ENCODE measurements at regions not wholly inside any gene's neighbourhood (a gene's known extent, or its start where the extent isn't known, plus 50 kb on each side); places are given as distances from the start of the nearest gene placed in this dataset.

DNA sequence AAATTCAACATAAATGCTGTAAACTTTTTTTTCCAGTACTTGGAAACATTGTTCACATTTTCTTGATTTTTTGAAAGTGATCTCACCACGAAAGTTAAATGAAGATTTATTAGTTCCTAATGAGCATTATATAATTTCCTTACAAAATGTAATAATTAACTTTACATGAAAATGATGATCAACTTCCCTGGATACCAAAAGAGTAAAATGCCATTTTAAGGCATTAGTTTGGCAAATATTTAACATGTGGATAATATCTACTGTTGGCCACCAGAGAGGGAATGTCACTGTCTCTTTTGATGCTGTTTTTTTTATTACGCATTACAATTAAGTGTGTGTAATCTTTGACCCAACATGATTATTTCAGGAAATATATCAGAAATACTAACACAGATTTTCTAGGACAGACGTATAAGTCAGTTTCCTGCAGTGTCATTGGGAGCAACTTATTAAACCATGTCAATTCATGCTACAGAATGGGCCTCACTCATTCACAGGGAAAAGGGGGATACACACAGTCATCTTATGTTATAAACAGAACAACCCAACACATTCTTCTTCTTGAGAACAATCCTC is 903.9 kb upstream of the ADGRL2 start:
- TF ChIP-seq, protein P1, sequence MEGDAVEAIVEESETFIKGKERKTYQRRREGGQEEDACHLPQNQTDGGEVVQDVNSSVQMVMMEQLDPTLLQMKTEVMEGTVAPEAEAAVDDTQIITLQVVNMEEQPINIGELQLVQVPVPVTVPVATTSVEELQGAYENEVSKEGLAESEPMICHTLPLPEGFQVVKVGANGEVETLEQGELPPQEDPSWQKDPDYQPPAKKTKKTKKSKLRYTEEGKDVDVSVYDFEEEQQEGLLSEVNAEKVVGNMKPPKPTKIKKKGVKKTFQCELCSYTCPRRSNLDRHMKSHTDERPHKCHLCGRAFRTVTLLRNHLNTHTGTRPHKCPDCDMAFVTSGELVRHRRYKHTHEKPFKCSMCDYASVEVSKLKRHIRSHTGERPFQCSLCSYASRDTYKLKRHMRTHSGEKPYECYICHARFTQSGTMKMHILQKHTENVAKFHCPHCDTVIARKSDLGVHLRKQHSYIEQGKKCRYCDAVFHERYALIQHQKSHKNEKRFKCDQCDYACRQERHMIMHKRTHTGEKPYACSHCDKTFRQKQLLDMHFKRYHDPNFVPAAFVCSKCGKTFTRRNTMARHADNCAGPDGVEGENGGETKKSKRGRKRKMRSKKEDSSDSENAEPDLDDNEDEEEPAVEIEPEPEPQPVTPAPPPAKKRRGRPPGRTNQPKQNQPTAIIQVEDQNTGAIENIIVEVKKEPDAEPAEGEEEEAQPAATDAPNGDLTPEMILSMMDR (conservative IDR thresholded peaks at IDR 0.05; ENCODE audit: low read length) = no peak
- TF ChIP-seq EZH2phosphoT487 (IDR thresholded peaks at IDR 0.05; ENCODE audit: borderline replicate concordance, low read depth, low read length) = no peak

GRCh38 chr1:80894921-80895320 is 905.8 kb upstream of the ADGRL2 start:
- H3K4me1 ChIP-seq (ENCODE audit: insufficient read depth, low read length, poor library complexity, severe bottlenecking) = no peaks in the 10 kb centered on the region
- BruUV-seq (replicated peaks) = no TSS peak
- no peak overlapping the region for H2AFZ ChIP-seq (ENCODE audit: low read length)
- POLR2A ChIA-PET = no interaction called here
- CTCF ChIA-PET (ENCODE audit: unreplicated experiment) = no interaction called here
- no peaks in the 10 kb centered on the region for H3K9me3 ChIP-seq (ENCODE audit: low read length)
- TF ChIP-seq, protein P1 (conservative IDR thresholded peaks at IDR 0.05; ENCODE audit: low read length) = no peak
- no peak for TF ChIP-seq EZH2phosphoT487 (IDR thresholded peaks at IDR 0.05; ENCODE audit: borderline replicate concordance, low read depth, low read length)
- no peak overlapping the region for H3K4me3 ChIP-seq (ENCODE audit: low read depth, low read length, poor library complexity, severe bottlenecking)
- intact Hi-C loops (cut with micrococcal nuclease; ENCODE audit: unreplicated experiment) = no loop called here
- no peaks in the 10 kb centered on the region for H3K9me2 ChIP-seq (ENCODE audit: insufficient read depth, low read length)
- H3K79me2 ChIP-seq (ENCODE audit: insufficient read depth, low read depth, low read length) = no peaks in the 10 kb centered on the region
- H4K20me1 ChIP-seq (ENCODE audit: insufficient read depth, low read length) = no peaks in the 10 kb centered on the region
- H3K4me2 ChIP-seq (ENCODE audit: low read length) = no peak overlapping the region
- DNase-seq (ENCODE audit: low spot score) = no peak
- H3K36me3 ChIP-seq (ENCODE audit: insufficient read depth, low read length) = no peaks in the 10 kb centered on the region
- H3K27ac ChIP-seq (ENCODE audit: low read depth, low read length, poor library complexity, severe bottlenecking) = no peak overlapping the region

More for the DNA sequence above, 903.9 kb upstream of the ADGRL2 start:
- Histone ChIP-seq H3K79me2 (ENCODE audit: insufficient read depth, low read depth, low read length) (no peaks in the 10 kb centered on the region), H3K9me2 (ENCODE audit: insufficient read depth, low read length) (no peaks in the 10 kb centered on the region), H3K27ac (ENCODE audit: low read depth, low read length, poor library complexity, severe bottlenecking) (no peak overlapping the region), H2AFZ (ENCODE audit: low read length) (no peak overlapping the region), H3K4me3 (ENCODE audit: low read depth, low read length, poor library complexity, severe bottlenecking) (no peak overlapping the region), H3K9me3 (ENCODE audit: low read length) (no peaks in the 10 kb centered on the region), H3K36me3 (ENCODE audit: insufficient read depth, low read length) (no peaks in the 10 kb centered on the region), H4K20me1 (ENCODE audit: insufficient read depth, low read length) (no peaks in the 10 kb centered on the region), H3K4me2 (ENCODE audit: low read length) (no peak overlapping the region), H3K4me1 (ENCODE audit: insufficient read depth, low read length, poor library complexity, severe bottlenecking) (no peaks in the 10 kb centered on the region)
- intact Hi-C loops (cut with micrococcal nuclease; ENCODE audit: unreplicated experiment) = no loop called here
- ChIA-PET CTCF (ENCODE audit: unreplicated experiment) (no interaction called here), POLR2A (no interaction called here)
- no TSS peak for BruUV-seq (replicated peaks)
- DNase-seq (ENCODE audit: low spot score) = no peak

DNA sequence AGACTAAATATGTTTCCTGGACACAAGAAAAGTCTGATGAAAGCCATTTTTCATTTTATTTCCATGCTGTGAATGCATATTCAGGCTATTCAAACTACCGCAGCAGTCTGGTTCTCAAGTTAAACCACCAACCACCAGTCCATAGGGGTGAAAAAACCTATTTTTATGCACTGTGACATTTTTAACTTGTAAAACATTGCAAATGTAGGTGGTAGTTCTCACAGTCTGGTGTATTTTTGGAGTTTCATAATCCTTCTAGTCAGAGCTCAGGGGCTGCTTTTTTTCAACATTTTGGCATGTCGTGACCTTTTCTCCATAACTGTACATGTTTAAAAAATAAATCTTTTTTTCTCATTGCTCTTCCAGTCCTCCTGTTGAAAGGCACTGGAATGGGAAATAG is 907.6 kb upstream of the ADGRL2 start:
- Histone ChIP-seq H2AFZ (ENCODE audit: low read length) (no peak overlapping the region), H4K20me1 (ENCODE audit: insufficient read depth, low read length) (no peaks in the 10 kb centered on the region), H3K27ac (ENCODE audit: low read depth, low read length, poor library complexity, severe bottlenecking) (no peak overlapping the region), H3K79me2 (ENCODE audit: insufficient read depth, low read depth, low read length) (no peaks in the 10 kb centered on the region), H3K36me3 (ENCODE audit: insufficient read depth, low read length) (no peaks in the 10 kb centered on the region), H3K4me1 (ENCODE audit: insufficient read depth, low read length, poor library complexity, severe bottlenecking) (no peaks in the 10 kb centered on the region), H3K4me2 (ENCODE audit: low read length) (no peak overlapping the region), H3K9me2 (ENCODE audit: insufficient read depth, low read length) (no peaks in the 10 kb centered on the region), H3K9me3 (ENCODE audit: low read length) (no peaks in the 10 kb centered on the region), H3K4me3 (ENCODE audit: low read depth, low read length, poor library complexity, severe bottlenecking) (no peak overlapping the region)
- DNase-seq (ENCODE audit: low spot score) = no peak
- TF ChIP-seq, protein P1 (conservative IDR thresholded peaks at IDR 0.05; ENCODE audit: low read length) = no peak
- no peak for TF ChIP-seq EZH2phosphoT487 (IDR thresholded peaks at IDR 0.05; ENCODE audit: borderline replicate concordance, low read depth, low read length)
- intact Hi-C loops (cut with micrococcal nuclease; ENCODE audit: unreplicated experiment) = no loop called here
- ChIA-PET CTCF (ENCODE audit: unreplicated experiment) (no interaction called here), POLR2A (no interaction called here)
- no TSS peak for BruUV-seq (replicated peaks)
